Astrocyte (in vitro differentiated cells and primary cell): ENCODE measurements at regions not wholly inside any gene's neighbourhood (a gene's known extent, or its start where the extent isn't known, plus 50 kb on each side); places are given as distances from the start of the nearest gene placed in this dataset.

Experiments used
- DNase-seq: peaks from one replicate; pipeline ENCODE4 v3.0.0-alpha.2; 2010; ENCODE audit warnings: low read depth
- FAIRE-seq: peaks from 2 replicates; lab custom pipeline; 2011; peaks lifted over from hg19 to GRCh38; lab: Jason Lieb, UNC
- H2AFZ ChIP-seq: 2 replicates; pipeline ENCODE4 v1.6.0; 2012; ENCODE audit warnings: low read depth, low read length, inconsistent platforms
- H3K27ac ChIP-seq: 2 replicates; pipeline ENCODE4 v1.5.1; 2011; ENCODE audit warnings: low read depth, low read length, inconsistent platforms
- H3K27me3 ChIP-seq: 2 replicates; pipeline ENCODE4 v1.6.0; 2011; ENCODE audit warnings: low read length, inconsistent platforms; ENCODE audit not compliant: insufficient read depth
- H3K36me3 ChIP-seq: 2 replicates; pipeline ENCODE4 v1.5.1; 2011; ENCODE audit warnings: low read length, inconsistent platforms; ENCODE audit not compliant: insufficient read depth
- H3K4me1 ChIP-seq: 2 replicates; pipeline ENCODE4 v1.5.1; 2011; ENCODE audit warnings: low read length, inconsistent platforms; ENCODE audit not compliant: insufficient read depth
- H3K4me2 ChIP-seq: 2 replicates; pipeline ENCODE4 v1.6.0; 2012; ENCODE audit warnings: low read length, inconsistent platforms
- H3K4me3 ChIP-seq: 2 replicates; pipeline ENCODE4 v1.5.1; 2011; ENCODE audit warnings: low read depth, mild to moderate bottlenecking, low read length, inconsistent platforms; ENCODE audit not compliant: insufficient read depth
- H3K79me2 ChIP-seq: 2 replicates; pipeline ENCODE4 v1.6.0; 2012; ENCODE audit warnings: mild to moderate bottlenecking, low read length, inconsistent platforms; ENCODE audit not compliant: insufficient read depth
- H3K9ac ChIP-seq: 2 replicates; pipeline ENCODE4 v1.6.0; 2012; ENCODE audit warnings: mild to moderate bottlenecking, low read length, inconsistent platforms
- H3K9me3 ChIP-seq: 2 replicates; pipeline ENCODE4 v1.5.1; 2012; ENCODE audit warnings: low read depth, mild to moderate bottlenecking, low read length, inconsistent platforms; ENCODE audit not compliant: insufficient read depth
- H4K20me1 ChIP-seq: 2 replicates; pipeline ENCODE4 v1.6.0; 2012; ENCODE audit warnings: low read length, inconsistent platforms; ENCODE audit not compliant: insufficient read depth
- H3K27ac Mint-ChIP-seq: one replicate; pipeline ENCODE4 v1.8.0; 2021; ENCODE audit warnings: mild to moderate bottlenecking, mixed read lengths; ENCODE audit not compliant: unreplicated experiment
- H3K27me3 Mint-ChIP-seq: one replicate; pipeline ENCODE4 v1.8.0; 2021; ENCODE audit warnings: low read depth, mixed read lengths; ENCODE audit not compliant: unreplicated experiment
- H3K36me3 Mint-ChIP-seq: one replicate; pipeline ENCODE4 v1.8.0; 2021; ENCODE audit warnings: low read depth, mixed read lengths; ENCODE audit not compliant: unreplicated experiment
- H3K4me1 Mint-ChIP-seq: one replicate; pipeline ENCODE4 v1.8.0; 2021; ENCODE audit warnings: low read depth, mixed read lengths; ENCODE audit not compliant: unreplicated experiment
- H3K4me3 Mint-ChIP-seq: one replicate; pipeline ENCODE4 v1.8.0; 2021; ENCODE audit warnings: mild to moderate bottlenecking, moderate library complexity, mixed read lengths; ENCODE audit not compliant: unreplicated experiment
- H3K9me3 Mint-ChIP-seq: one replicate; pipeline ENCODE4 v1.8.0; 2021; ENCODE audit warnings: mild to moderate bottlenecking, mixed read lengths; ENCODE audit not compliant: unreplicated experiment
- CTCF ChIP-seq: IDR thresholded peaks from 2 replicates; pipeline ENCODE4 v1.5.1; 2011; ENCODE audit warnings: low read depth, mild to moderate bottlenecking, inconsistent platforms, low read length, moderate library complexity; ENCODE audit not compliant: insufficient read depth
- EZH2 ChIP-seq: IDR thresholded peaks from 2 replicates; pipeline ENCODE4 v1.6.1; 2012; ENCODE audit warnings: mild to moderate bottlenecking, low read length, inconsistent platforms; ENCODE audit not compliant: insufficient read depth

GRCh38 chr2:236688563-236689392 lies 119.2 kb downstream of the ACKR3 start:
- TF ChIP-seq CTCF (no peak), EZH2 (no peak)
- Histone ChIP-seq H2AFZ (no peak overlapping the region), H3K27me3 (no peaks in the 10 kb centered on the region), H4K20me1 (no peaks in the 10 kb centered on the region), H3K9ac (no peak overlapping the region), H3K4me3 (no peak overlapping the region), H3K27ac (no peak overlapping the region), H3K36me3 (no peaks in the 10 kb centered on the region), H3K9me3 (no peaks in the 10 kb centered on the region), H3K4me2 (peak overlapping the region; percentile 24), H3K79me2 (no peaks in the 10 kb centered on the region), H3K4me1 (peaks cover 19% of the 10 kb centered on the region)
- Mint-ChIP-seq H3K4me3 (no peak overlapping the region), H3K27ac (no peak overlapping the region), H3K36me3 (no peaks in the 10 kb centered on the region), H3K27me3 (no peaks in the 10 kb centered on the region), H3K4me1 (peaks cover 49% of the 10 kb centered on the region), H3K9me3 (peaks cover 1% of the 10 kb centered on the region)
- FAIRE-seq: no peak
- DNase-seq: no peak

GRCh38 chr2:236689393-236689700 lies 119.7 kb downstream of the ACKR3 start:
- FAIRE-seq: no peak
- H3K27ac ChIP-seq: no peak overlapping the region
- DNase-seq: no peak
- no peak overlapping the region for H2AFZ ChIP-seq
- H3K27ac Mint-ChIP-seq: no peak overlapping the region
- no peaks in the 10 kb centered on the region for H4K20me1 ChIP-seq
- H3K9me3 ChIP-seq: no peaks in the 10 kb centered on the region
- no peaks in the 10 kb centered on the region for H3K79me2 ChIP-seq
- no peak overlapping the region for H3K4me2 ChIP-seq
- H3K4me1 Mint-ChIP-seq: peaks cover 55% of the 10 kb centered on the region
- H3K4me3 ChIP-seq: no peak overlapping the region
- no peak overlapping the region for H3K9ac ChIP-seq
- no peaks in the 10 kb centered on the region for H3K36me3 Mint-ChIP-seq
- H3K27me3 ChIP-seq: no peaks in the 10 kb centered on the region
- TF ChIP-seq CTCF (no peak), EZH2 (no peak)
- no peak overlapping the region for H3K4me3 Mint-ChIP-seq
- peaks cover 24% of the 10 kb centered on the region for H3K4me1 ChIP-seq
- H3K9me3 Mint-ChIP-seq: peaks cover 1% of the 10 kb centered on the region
- no peaks in the 10 kb centered on the region for H3K36me3 ChIP-seq
- no peaks in the 10 kb centered on the region for H3K27me3 Mint-ChIP-seq

GRCh38 chr2:236689981-236690380 lies 120.4 kb downstream of the ACKR3 start:
- no peaks in the 10 kb centered on the region for H3K27me3 Mint-ChIP-seq
- FAIRE-seq (no peak), DNase-seq (peak; percentile 42)
- Histone ChIP-seq H2AFZ (no peak overlapping the region), H3K27me3 (no peaks in the 10 kb centered on the region), H3K9me3 (no peaks in the 10 kb centered on the region), H3K4me2 (no peak overlapping the region), H3K9ac (no peak overlapping the region), H4K20me1 (no peaks in the 10 kb centered on the region), H3K4me1 (peaks cover 25% of the 10 kb centered on the region), H3K36me3 (no peaks in the 10 kb centered on the region), H3K27ac (no peak overlapping the region), H3K79me2 (no peaks in the 10 kb centered on the region), H3K4me3 (no peak overlapping the region)
- no peaks in the 10 kb centered on the region for H3K36me3 Mint-ChIP-seq
- TF ChIP-seq CTCF (no peak), EZH2 (no peak)
- H3K4me3 Mint-ChIP-seq: no peak overlapping the region
- H3K9me3 Mint-ChIP-seq: no peaks in the 10 kb centered on the region
- H3K4me1 Mint-ChIP-seq: peaks cover 59% of the 10 kb centered on the region
- H3K27ac Mint-ChIP-seq: no peak overlapping the region
